ENCODE measurements at regions not wholly inside any gene's neighbourhood (a gene's known extent, or its start where the extent isn't known, plus 50 kb on each side); places are given as distances from the start of the nearest gene placed in this dataset.

GRCh38 chr6:166725571-166725970, 98.5 kb upstream of the RPS6KA2 start:
- TF ChIP-seq CTCF (optimal IDR thresholded peaks at IDR 0.05 in 1 of 3, IDR thresholded peaks at IDR 0.05 in 1 of 3, conservative IDR thresholded peaks at IDR 0.05 in 1 of 3; ENCODE audit: extremely low read depth in 1 of 3, insufficient read depth in 2 of 3, low read length in 3 of 3): no peak
- TF ChIP-seq EZH2 (IDR thresholded peaks at IDR 0.05; ENCODE audit: low read length): no peak

Data from keratinocyte (primary cell).